ENCODE measurements at regions not wholly inside any gene's neighbourhood (a gene's known extent, or its start where the extent isn't known, plus 50 kb on each side); places are given as distances from the start of the nearest gene placed in this dataset.

- CTCF ChIA-PET (ENCODE audit: partially characterized antibody): interaction anchor here (1.6 kb wide), 1 partner anchor 60 kb away, joined by 3 read pairs; no protein-coding TSS in a partner anchor
Observed at GRCh38 chr3:71979175-71979574, 194.2 kb upstream of the PROK2 start.

More at GRCh38 chr3:71979175-71979574, 194.2 kb upstream of the PROK2 start:
- Histone ChIP-seq H3K36me3 (ENCODE audit: control insufficient read depth in 2 of 4, insufficient read depth in 4 of 4, low read length in 3 of 4) (no peaks in the 10 kb centered on the region), H4K5ac (ENCODE audit: insufficient read length, low read depth, low read length) (no peak overlapping the region), H3K23me2 (ENCODE audit: low read depth, low read length) (no peaks in the 10 kb centered on the region), H3K9ac (replicated peaks in 1 of 4; ENCODE audit: extremely low read depth in 1 of 4, low read depth in 3 of 4, low read length in 3 of 4) (no peak overlapping the region), H2BK15ac (ENCODE audit: low read length) (no peak overlapping the region), H4K91ac (replicated peaks; ENCODE audit: insufficient read length, low read length) (no peak overlapping the region), H3K79me2 (ENCODE audit: control insufficient read depth in 1 of 2, insufficient read depth in 2 of 2, low read length in 2 of 2) (no peaks in the 10 kb centered on the region), H2AK5ac (ENCODE audit: low read depth, low read length) (no peak overlapping the region), H4K8ac (ENCODE audit: extremely low read depth, insufficient read depth, low read length) (no peak overlapping the region), H3K27me3 (replicated peaks in 1 of 4; ENCODE audit: control insufficient read depth in 3 of 4, extremely low read depth in 1 of 4, insufficient read depth in 3 of 4, low read length in 3 of 4) (no peaks in the 10 kb centered on the region), H3K56ac (replicated peaks; ENCODE audit: insufficient read length, low read depth, low read length) (no peak overlapping the region), H3K4me3 (ENCODE audit: extremely low read depth in 1 of 4, insufficient read depth in 2 of 4, low read depth in 3 of 4, low read length in 4 of 4) (no peak overlapping the region), H3K4me2 (ENCODE audit: insufficient read depth in 1 of 2, low read depth in 2 of 2, low read length in 2 of 2) (no peak overlapping the region), H3K27ac (ENCODE audit: low read depth, low read length) (no peak overlapping the region), H2AFZ (ENCODE audit: low read length) (no peak overlapping the region), H3K4me1 (replicated peaks in 1 of 4; ENCODE audit: control insufficient read depth in 3 of 4, insufficient read depth in 4 of 4, low read length in 3 of 4) (no peaks in the 10 kb centered on the region), H3K14ac (ENCODE audit: insufficient read length) (no peak overlapping the region), H2BK20ac (ENCODE audit: low read length) (no peak overlapping the region), H2BK120ac (replicated peaks; ENCODE audit: low read depth, low read length) (no peak overlapping the region), H3K23ac (ENCODE audit: insufficient read length) (no peak overlapping the region), H2BK5ac (ENCODE audit: low read depth, low read length) (no peak overlapping the region), H4K20me1 (replicated peaks in 1 of 2; ENCODE audit: control insufficient read depth in 1 of 2, insufficient read depth in 2 of 2, low read length in 2 of 2) (no peaks in the 10 kb centered on the region), H3K9me3 (ENCODE audit: insufficient read depth in 2 of 2, low read depth in 1 of 2, low read length in 1 of 2) (peaks cover 0 to 3% of the 10 kb centered on the region in 2 experiments; a peak in 1 of 4 replicates), H2BK12ac (ENCODE audit: low read depth, low read length) (no peak overlapping the region), H3K18ac (ENCODE audit: extremely low read depth, low read length) (no peak overlapping the region), H3K4ac (replicated peaks; ENCODE audit: insufficient read length, low read depth, low read length) (no peak overlapping the region), H3K79me1 (ENCODE audit: low read depth, low read length) (no peaks in the 10 kb centered on the region)
- WGBS, 2 experiments (ENCODE audit: extremely low coverage in 1 of 2, insufficient coverage in 1 of 2, insufficient read length in 1 of 2, insufficient replicate concordance in 2 of 2, low coverage in 1 of 2, low lambda C conversion rate in 2 of 2, missing lambda C conversion rate in 1 of 2): 79% methylated on average over 3 of the region's 3 CpGs; no CpG with 5 or more reads in 1 of the 2 experiments
- TF ChIP-seq BACH1 (IDR thresholded peaks at IDR 0.05; ENCODE audit: low read length): no peak
- no peak for TF ChIP-seq POLR2A (IDR thresholded peaks at IDR 0.05; ENCODE audit: control extremely low read depth in 1 of 2, low read depth in 2 of 2, low read length in 2 of 2)
- TF ChIP-seq, protein P1, sequence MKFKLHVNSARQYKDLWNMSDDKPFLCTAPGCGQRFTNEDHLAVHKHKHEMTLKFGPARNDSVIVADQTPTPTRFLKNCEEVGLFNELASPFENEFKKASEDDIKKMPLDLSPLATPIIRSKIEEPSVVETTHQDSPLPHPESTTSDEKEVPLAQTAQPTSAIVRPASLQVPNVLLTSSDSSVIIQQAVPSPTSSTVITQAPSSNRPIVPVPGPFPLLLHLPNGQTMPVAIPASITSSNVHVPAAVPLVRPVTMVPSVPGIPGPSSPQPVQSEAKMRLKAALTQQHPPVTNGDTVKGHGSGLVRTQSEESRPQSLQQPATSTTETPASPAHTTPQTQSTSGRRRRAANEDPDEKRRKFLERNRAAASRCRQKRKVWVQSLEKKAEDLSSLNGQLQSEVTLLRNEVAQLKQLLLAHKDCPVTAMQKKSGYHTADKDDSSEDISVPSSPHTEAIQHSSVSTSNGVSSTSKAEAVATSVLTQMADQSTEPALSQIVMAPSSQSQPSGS (IDR thresholded peaks at IDR 0.05; ENCODE audit: low read length): no peak
- TF ChIP-seq TAF7 (optimal IDR thresholded peaks at IDR 0.05; ENCODE audit: borderline replicate concordance, low read depth, low read length): no peak
- no peak for TF ChIP-seq CHD1 (IDR thresholded peaks at IDR 0.05; ENCODE audit: low read depth, low read length)
- POLR2A ChIA-PET (ENCODE audit: partially characterized antibody): no interaction called here
- no peak for FAIRE-seq
- DNase-seq (ENCODE audit: low read depth in 1 of 2, low spot score in 2 of 2): no peak

Data from H1 (cell line).